ENCODE measurements at regions not wholly inside any gene's neighbourhood (a gene's known extent, or its start where the extent isn't known, plus 50 kb on each side); places are given as distances from the start of the nearest gene placed in this dataset.
"Not testable (repeated sequence)": the region's sequence is repeated elsewhere in the genome, so short reads cannot be mapped to it uniquely, and the experiment has no call there.

GRCh38 chr19:14285726-14286125, 79.8 kb upstream of the ADGRL1 start:
- DNase-seq (ENCODE audit: low spot score): not testable (repeated sequence)

GRCh38 chr19:14283813-14284520, 78.0 kb upstream of the ADGRL1 start:
- not testable (repeated sequence) for DNase-seq (ENCODE audit: low spot score)

DNA sequence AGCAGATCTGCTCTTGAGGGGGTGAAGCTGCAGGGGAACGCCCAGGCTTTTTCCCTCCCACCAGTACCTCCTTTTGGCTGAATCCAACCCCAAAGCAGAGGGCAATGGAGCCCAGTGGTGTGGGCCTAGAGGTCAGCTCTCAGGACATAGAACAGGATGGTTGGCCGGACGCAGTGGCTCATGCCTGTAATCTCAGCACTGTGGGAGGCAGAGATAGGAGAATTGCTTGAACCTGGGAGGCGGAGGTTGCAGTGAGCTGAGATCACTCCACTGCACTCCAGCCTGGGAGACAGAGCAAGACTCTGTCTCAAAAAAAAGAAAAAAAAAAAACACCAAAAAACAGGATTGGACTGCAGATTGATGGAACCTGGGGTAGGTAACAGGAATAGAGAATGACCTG, 73.3 kb upstream of the ADGRL1 start:
- not testable (repeated sequence) for DNase-seq (ENCODE audit: low spot score)

GRCh38 chr19:14277608-14278007, 71.6 kb upstream of the ADGRL1 start:
- no peak for DNase-seq (ENCODE audit: low spot score)

- not testable (repeated sequence) for DNase-seq (ENCODE audit: low spot score)
Observed at GRCh38 chr19:14275823-14276222, 69.9 kb upstream of the ADGRL1 start.

GRCh38 chr19:14272623-14273022, 66.7 kb upstream of the ADGRL1 start:
- DNase-seq (ENCODE audit: low spot score): no peak

DNA sequence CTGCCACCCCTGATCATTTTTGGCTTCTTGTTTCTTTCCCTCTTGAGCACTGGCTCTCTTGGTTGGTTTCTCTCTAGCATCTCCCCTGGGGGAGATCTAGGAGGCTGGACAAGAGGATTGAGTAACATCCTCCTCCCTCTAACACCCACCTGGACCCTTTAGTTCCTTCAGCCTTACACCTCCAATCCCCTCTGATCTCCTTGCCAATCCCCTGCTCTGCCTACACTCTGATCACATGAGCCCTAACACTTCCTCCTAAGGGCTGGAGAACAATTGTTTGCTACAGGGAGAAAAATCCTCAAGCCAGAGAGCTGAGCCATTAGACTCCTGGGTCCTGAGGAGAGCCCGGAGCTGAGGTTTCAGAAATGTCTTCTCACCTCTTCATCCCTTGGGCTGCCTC, 65.9 kb upstream of the ADGRL1 start:
- no peak for DNase-seq (ENCODE audit: low spot score)

GRCh38 chr19:14270557-14270956, 64.6 kb upstream of the ADGRL1 start:
- not testable (repeated sequence) for DNase-seq (ENCODE audit: low spot score)

GRCh38 chr19:14267224-14267741, 61.3 kb upstream of the ADGRL1 start:
- no peak for DNase-seq (ENCODE audit: low spot score)

GRCh38 chr19:14266208-14266607, 60.2 kb upstream of the ADGRL1 start:
- not testable (repeated sequence) for DNase-seq (ENCODE audit: low spot score)

- DNase-seq (ENCODE audit: low spot score): no peak
Observed at GRCh38 chr19:14265290-14266036, 59.5 kb upstream of the ADGRL1 start.

DNA sequence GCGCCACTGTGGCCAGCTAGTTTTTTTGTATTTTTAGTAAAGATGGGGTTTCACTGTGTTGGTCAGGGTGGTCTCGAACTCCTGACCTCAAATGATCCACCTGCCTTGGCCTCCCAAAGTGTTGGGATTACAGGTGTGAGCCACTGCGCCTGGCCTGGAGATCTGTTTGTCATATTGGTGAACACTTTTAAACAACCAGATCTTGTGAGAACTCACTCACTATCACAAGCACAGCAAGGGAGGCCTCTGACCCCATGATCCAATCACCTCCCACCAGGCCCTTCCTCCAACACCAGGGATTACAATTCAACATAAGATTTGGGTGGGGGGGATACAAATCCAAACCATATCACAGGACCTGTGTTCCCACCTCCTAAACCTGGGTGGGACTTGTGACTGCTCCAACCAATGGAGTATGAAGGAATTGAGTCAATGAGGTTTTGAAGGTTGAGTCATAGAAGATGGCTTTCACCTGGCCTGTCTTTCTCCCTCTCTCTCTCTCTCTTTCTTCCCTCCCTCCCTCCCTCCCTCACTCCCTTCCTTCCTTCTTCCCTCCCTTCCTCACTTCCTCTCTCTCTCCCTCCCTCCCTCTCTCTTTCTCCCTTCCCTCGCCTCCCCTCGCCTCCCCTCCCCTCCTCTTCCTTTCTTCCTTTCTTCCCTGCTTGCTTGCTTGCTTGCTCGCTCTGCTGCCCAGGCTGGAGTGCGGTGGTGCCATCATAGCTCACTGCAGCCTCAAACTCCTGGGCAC, 50.1 kb upstream of the ADGRL1 start:
- not testable (repeated sequence) for DNase-seq (ENCODE audit: low spot score)

All from HT-29 (cell line).